Activated T-cell treated with anti-CD3 and anti-CD28 coated beads, Interleukin-2, amount 50 U/mL, for 24 hours (primary cell): ENCODE measurements at regions not wholly inside any gene's neighbourhood (a gene's known extent, or its start where the extent isn't known, plus 50 kb on each side); places are given as distances from the start of the nearest gene placed in this dataset.

Experiments used
- DNase-seq: peaks from one replicate; pipeline ENCODE4 v3.0.0-alpha.2; 2020
- H3K27ac Mint-ChIP-seq: 2 replicates; pipeline ENCODE4 v1.8.0; 2020; ENCODE audit warnings: mild to moderate bottlenecking, mixed read lengths
- H3K27me3 Mint-ChIP-seq: 2 replicates; pipeline ENCODE4 v1.8.0; 2020; ENCODE audit warnings: mixed read lengths
- H3K36me3 Mint-ChIP-seq: 2 replicates; pipeline ENCODE4 v1.8.0; 2020; ENCODE audit warnings: low read depth, mixed read lengths
- H3K4me1 Mint-ChIP-seq: 2 replicates; pipeline ENCODE4 v1.8.0; 2020; ENCODE audit warnings: low read depth, mixed read lengths
- H3K4me3 Mint-ChIP-seq: 2 replicates; pipeline ENCODE4 v1.8.0; 2020; ENCODE audit warnings: mild to moderate bottlenecking, moderate library complexity, mixed read lengths
- H3K9me3 Mint-ChIP-seq: 2 replicates; pipeline ENCODE4 v1.8.0; 2020; ENCODE audit warnings: mixed read lengths

GRCh38 chr12:102533483-102534215 is 53.3 kb upstream of the IGF1 start:
- Mint-ChIP-seq H3K9me3 (no peaks in the 10 kb centered on the region), H3K4me3 (no peak overlapping the region), H3K27me3 (peaks cover 6% of the 10 kb centered on the region), H3K36me3 (no peaks in the 10 kb centered on the region), H3K27ac (no peak overlapping the region), H3K4me1 (no peaks in the 10 kb centered on the region)
- DNase-seq = no peak
